K562 (cell line): ENCODE measurements at regions not wholly inside any gene's neighbourhood (a gene's known extent, or its start where the extent isn't known, plus 50 kb on each side); places are given as distances from the start of the nearest gene placed in this dataset.

Experiments
- CTCF ChIP-seq, 3 experiments: IDR thresholded peaks in 2 of 3; conservative IDR thresholded peaks in 1 of 3; 2 replicates each; pipeline ENCODE4 v1.5.1; 2011 to 2012; ENCODE audit warnings: low read length in 3 of 3, mild to moderate bottlenecking in 3 of 3, control low read depth in 2 of 3, improper control_type of control experiment in 1 of 3, inconsistent platforms in 1 of 3, low read depth in 1 of 3, mixed read lengths in 1 of 3, moderate library complexity in 1 of 3; ENCODE audit not compliant: insufficient read depth in 2 of 3
- EP300 ChIP-seq: IDR thresholded peaks from 2 replicates; pipeline ENCODE4 v1.6.1; 2012; ENCODE audit warnings: low read length, improper control_type of control experiment

GRCh38 chr17:33816842-33817617, 438.1 kb upstream of the CCL2 start:
- TF ChIP-seq CTCF (IDR thresholded peaks at IDR 0.05 in 2 of 3, conservative IDR thresholded peaks at IDR 0.05 in 1 of 3; ENCODE audit: insufficient read depth in 2 of 3, low read depth in 1 of 3, low read length in 3 of 3) = no peak
- no peak for TF ChIP-seq EP300
